ENCODE measurements at regions not wholly inside any gene's neighbourhood (a gene's known extent, or its start where the extent isn't known, plus 50 kb on each side); places are given as distances from the start of the nearest gene placed in this dataset.
"Not testable (repeated sequence)": the region's sequence is repeated elsewhere in the genome, so short reads cannot be mapped to it uniquely, and the experiment has no call there.

- Histone ChIP-seq H3K27me3 (ENCODE audit: control insufficient read depth, insufficient read depth, low read length) (no peaks in the 10 kb centered on the region), H3K9me3 (ENCODE audit: control insufficient read depth, insufficient read depth, low read depth, low read length) (no peaks in the 10 kb centered on the region), H3K4me3 (ENCODE audit: low read depth, low read length) (no peak overlapping the region; the same call in 1 of the 2 replicates), H3K9ac (ENCODE audit: low read length) (no peak overlapping the region), H3K36me3 (ENCODE audit: control insufficient read depth, insufficient read depth, low read length) (no peaks in the 10 kb centered on the region), H3K4me1 (ENCODE audit: control insufficient read depth, insufficient read depth, low read length) (peaks cover 53% of the 10 kb centered on the region), H3K27ac (ENCODE audit: low read depth, low read length) (peak overlapping the region; percentile 84)
Measured at GRCh38 chr6:130713144-130713543, 114.1 kb upstream of the SMLR1 start.

GRCh38 chr6:130715058-130715457 lies 112.1 kb upstream of the SMLR1 start:
- no peak overlapping the region for H3K27ac ChIP-seq (ENCODE audit: low read depth, low read length)
- no peaks in the 10 kb centered on the region for H3K36me3 ChIP-seq (ENCODE audit: control insufficient read depth, insufficient read depth, low read length)
- H3K27me3 ChIP-seq (ENCODE audit: control insufficient read depth, insufficient read depth, low read length), result no peaks in the 10 kb centered on the region
- peaks cover 47% of the 10 kb centered on the region for H3K4me1 ChIP-seq (ENCODE audit: control insufficient read depth, insufficient read depth, low read length)
- H3K4me3 ChIP-seq (ENCODE audit: low read depth, low read length), result no peak overlapping the region
- H3K9me3 ChIP-seq (ENCODE audit: control insufficient read depth, insufficient read depth, low read depth, low read length), result 0 out of 2 replicates have a peak, but pooled peaks cover 4% of the 10 kb centered on the region
- H3K9ac ChIP-seq (ENCODE audit: low read length), result no peak overlapping the region

GRCh38 chr6:130716466-130716865 lies 110.7 kb upstream of the SMLR1 start:
- 0 out of 2 replicates have a peak, but pooled peaks cover 4% of the 10 kb centered on the region for H3K9me3 ChIP-seq (ENCODE audit: control insufficient read depth, insufficient read depth, low read depth, low read length)
- peaks cover 36% of the 10 kb centered on the region for H3K4me1 ChIP-seq (ENCODE audit: control insufficient read depth, insufficient read depth, low read length)
- H3K4me3 ChIP-seq (ENCODE audit: low read depth, low read length), result no peak overlapping the region
- H3K9ac ChIP-seq (ENCODE audit: low read length), result no peak overlapping the region
- no peaks in the 10 kb centered on the region for H3K36me3 ChIP-seq (ENCODE audit: control insufficient read depth, insufficient read depth, low read length)
- no peaks in the 10 kb centered on the region for H3K27me3 ChIP-seq (ENCODE audit: control insufficient read depth, insufficient read depth, low read length)
- H3K27ac ChIP-seq (ENCODE audit: low read depth, low read length), result no peak overlapping the region

GRCh38 chr6:130717657-130718056 lies 109.5 kb upstream of the SMLR1 start:
- Histone ChIP-seq H3K27ac (ENCODE audit: low read depth, low read length) (no peak overlapping the region), H3K9me3 (ENCODE audit: control insufficient read depth, insufficient read depth, low read depth, low read length) (0 out of 2 replicates have a peak, but pooled peaks cover 4% of the 10 kb centered on the region), H3K9ac (ENCODE audit: low read length) (no peak overlapping the region), H3K36me3 (ENCODE audit: control insufficient read depth, insufficient read depth, low read length) (no peaks in the 10 kb centered on the region), H3K27me3 (ENCODE audit: control insufficient read depth, insufficient read depth, low read length) (no peaks in the 10 kb centered on the region), H3K4me1 (ENCODE audit: control insufficient read depth, insufficient read depth, low read length) (peaks cover 25% of the 10 kb centered on the region), H3K4me3 (ENCODE audit: low read depth, low read length) (no peak overlapping the region)

- Histone ChIP-seq H3K9ac (ENCODE audit: low read length) (no peak overlapping the region), H3K4me3 (ENCODE audit: low read depth, low read length) (no peak overlapping the region), H3K9me3 (ENCODE audit: control insufficient read depth, insufficient read depth, low read depth, low read length) (0 out of 2 replicates have a peak, but pooled peaks cover 4% of the 10 kb centered on the region), H3K4me1 (ENCODE audit: control insufficient read depth, insufficient read depth, low read length) (peaks cover 3% of the 10 kb centered on the region), H3K27ac (ENCODE audit: low read depth, low read length) (no peak overlapping the region), H3K36me3 (ENCODE audit: control insufficient read depth, insufficient read depth, low read length) (no peaks in the 10 kb centered on the region), H3K27me3 (ENCODE audit: control insufficient read depth, insufficient read depth, low read length) (no peaks in the 10 kb centered on the region)
Measured at GRCh38 chr6:130720076-130720715, 107.0 kb upstream of the SMLR1 start.

GRCh38 chr6:130724089-130724488 lies 103.1 kb upstream of the SMLR1 start:
- Histone ChIP-seq H3K27me3 (ENCODE audit: control insufficient read depth, insufficient read depth, low read length) (no peaks in the 10 kb centered on the region), H3K27ac (ENCODE audit: low read depth, low read length) (no peak overlapping the region), H3K4me1 (ENCODE audit: control insufficient read depth, insufficient read depth, low read length) (no peaks in the 10 kb centered on the region), H3K9ac (ENCODE audit: low read length) (no peak overlapping the region), H3K36me3 (ENCODE audit: control insufficient read depth, insufficient read depth, low read length) (no peaks in the 10 kb centered on the region), H3K9me3 (ENCODE audit: control insufficient read depth, insufficient read depth, low read depth, low read length) (peaks cover 4% of the 10 kb centered on the region; the same call in 1 of the 2 replicates), H3K4me3 (ENCODE audit: low read depth, low read length) (no peak overlapping the region)

GRCh38 chr6:130725551-130725950 lies 101.7 kb upstream of the SMLR1 start:
- peaks cover 4% of the 10 kb centered on the region; the same call in 1 of the 2 replicates for H3K9me3 ChIP-seq (ENCODE audit: control insufficient read depth, insufficient read depth, low read depth, low read length)
- no peaks in the 10 kb centered on the region for H3K27me3 ChIP-seq (ENCODE audit: control insufficient read depth, insufficient read depth, low read length)
- H3K4me1 ChIP-seq (ENCODE audit: control insufficient read depth, insufficient read depth, low read length), result peaks cover 3% of the 10 kb centered on the region
- H3K4me3 ChIP-seq (ENCODE audit: low read depth, low read length), result no peak overlapping the region
- H3K27ac ChIP-seq (ENCODE audit: low read depth, low read length), result no peak overlapping the region
- no peaks in the 10 kb centered on the region for H3K36me3 ChIP-seq (ENCODE audit: control insufficient read depth, insufficient read depth, low read length)
- no peak overlapping the region for H3K9ac ChIP-seq (ENCODE audit: low read length)

GRCh38 chr6:130728064-130728463 lies 99.1 kb upstream of the SMLR1 start:
- H3K27me3 ChIP-seq (ENCODE audit: control insufficient read depth, insufficient read depth, low read length); H3K27ac ChIP-seq (ENCODE audit: low read depth, low read length); H3K9ac ChIP-seq (ENCODE audit: low read length); H3K4me3 ChIP-seq (ENCODE audit: low read depth, low read length); H3K36me3 ChIP-seq (ENCODE audit: control insufficient read depth, insufficient read depth, low read length); H3K4me1 ChIP-seq (ENCODE audit: control insufficient read depth, insufficient read depth, low read length); H3K9me3 ChIP-seq (ENCODE audit: control insufficient read depth, insufficient read depth, low read depth, low read length): not testable (repeated sequence)

GRCh38 chr6:130730600-130730999 lies 96.6 kb upstream of the SMLR1 start:
- Histone ChIP-seq H3K9me3 (ENCODE audit: control insufficient read depth, insufficient read depth, low read depth, low read length) (peaks cover 4% of the 10 kb centered on the region; the same call in 1 of the 2 replicates), H3K27me3 (ENCODE audit: control insufficient read depth, insufficient read depth, low read length) (no peaks in the 10 kb centered on the region), H3K4me1 (ENCODE audit: control insufficient read depth, insufficient read depth, low read length) (peaks cover 7% of the 10 kb centered on the region), H3K36me3 (ENCODE audit: control insufficient read depth, insufficient read depth, low read length) (no peaks in the 10 kb centered on the region), H3K4me3 (ENCODE audit: low read depth, low read length) (no peak overlapping the region), H3K27ac (ENCODE audit: low read depth, low read length) (no peak overlapping the region), H3K9ac (ENCODE audit: low read length) (no peak overlapping the region)

GRCh38 chr6:130734161-130734560 lies 93.0 kb upstream of the SMLR1 start:
- H3K9me3 ChIP-seq (ENCODE audit: control insufficient read depth, insufficient read depth, low read depth, low read length), result no peaks in the 10 kb centered on the region
- no peak overlapping the region for H3K9ac ChIP-seq (ENCODE audit: low read length)
- peaks cover 7% of the 10 kb centered on the region for H3K4me1 ChIP-seq (ENCODE audit: control insufficient read depth, insufficient read depth, low read length)
- no peak overlapping the region for H3K27ac ChIP-seq (ENCODE audit: low read depth, low read length)
- H3K4me3 ChIP-seq (ENCODE audit: low read depth, low read length), result no peak overlapping the region
- H3K27me3 ChIP-seq (ENCODE audit: control insufficient read depth, insufficient read depth, low read length), result no peaks in the 10 kb centered on the region
- H3K36me3 ChIP-seq (ENCODE audit: control insufficient read depth, insufficient read depth, low read length), result no peaks in the 10 kb centered on the region

- Histone ChIP-seq H3K36me3 (ENCODE audit: control insufficient read depth, insufficient read depth, low read length) (no peaks in the 10 kb centered on the region), H3K27me3 (ENCODE audit: control insufficient read depth, insufficient read depth, low read length) (no peaks in the 10 kb centered on the region), H3K9ac (ENCODE audit: low read length) (no peak overlapping the region), H3K4me1 (ENCODE audit: control insufficient read depth, insufficient read depth, low read length) (peaks cover 10% of the 10 kb centered on the region), H3K4me3 (ENCODE audit: low read depth, low read length) (no peak overlapping the region), H3K27ac (ENCODE audit: low read depth, low read length) (no peak overlapping the region), H3K9me3 (ENCODE audit: control insufficient read depth, insufficient read depth, low read depth, low read length) (no peaks in the 10 kb centered on the region)
Measured at GRCh38 chr6:130740308-130740707, 86.9 kb upstream of the SMLR1 start.

All from HUES6 (cell line).